ENCODE measurements at regions not wholly inside any gene's neighbourhood (a gene's known extent, or its start where the extent isn't known, plus 50 kb on each side); places are given as distances from the start of the nearest gene placed in this dataset.

DNA sequence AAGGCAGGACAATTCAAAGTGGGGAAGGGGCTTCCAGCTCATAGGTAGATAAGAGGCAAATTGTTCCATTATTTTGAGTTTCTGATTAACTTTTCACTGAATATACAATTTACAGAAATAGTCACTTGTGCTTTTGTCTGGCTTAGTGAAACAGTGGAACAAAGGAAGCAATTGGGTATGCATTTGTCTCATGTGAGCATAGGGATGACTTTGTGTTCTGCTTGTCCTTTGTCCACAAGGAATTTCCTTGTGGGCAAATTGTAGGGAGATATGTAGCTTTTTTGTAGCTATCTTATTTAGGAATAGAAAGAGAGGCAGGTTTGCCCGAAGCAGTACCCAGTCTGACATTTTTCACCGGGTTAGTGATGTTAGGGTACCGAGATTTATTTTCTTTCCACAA, 1224.8 kb downstream of the SLITRK1 start:
- Histone ChIP-seq H2AFZ (ENCODE audit: insufficient read depth, low read depth, low read length, poor library complexity, severe bottlenecking) (no peak overlapping the region), H3K27ac (ENCODE audit: low read depth in 1 of 2, low read length in 2 of 2) (no peak overlapping the region), H3K4me1 (ENCODE audit: control insufficient read depth in 1 of 2, insufficient read depth in 2 of 2, low read length in 2 of 2) (no peaks in the 10 kb centered on the region), H3K79me2 (ENCODE audit: insufficient read depth, low read length) (no peaks in the 10 kb centered on the region), H3K9ac (ENCODE audit: insufficient read depth, low read length, poor library complexity, severe bottlenecking) (no peak overlapping the region), H3K4me3 (replicated peaks in 1 of 3; ENCODE audit: low read depth in 2 of 3, low read length in 3 of 3) (no peak overlapping the region), H3K36me3 (replicated peaks in 1 of 2; ENCODE audit: control insufficient read depth in 1 of 2, insufficient read depth in 2 of 2, low read length in 2 of 2) (no peaks in the 10 kb centered on the region), H3K9me3 (replicated peaks in 1 of 2; ENCODE audit: control insufficient read depth in 1 of 2, insufficient read depth in 1 of 2, low read length in 2 of 2) (peaks cover 10 to 19% of the 10 kb centered on the region in 2 donors), H4K20me1 (ENCODE audit: insufficient read depth, low read length) (no peaks in the 10 kb centered on the region), H3K4me2 (replicated peaks; ENCODE audit: extremely low read depth, low read length, poor library complexity, severe bottlenecking) (no peak overlapping the region), H3K27me3 (ENCODE audit: control insufficient read depth in 2 of 2, insufficient read depth in 2 of 2, low read length in 2 of 2) (no peaks in the 10 kb centered on the region)
- Mint-ChIP-seq H3K4me3 (no peak overlapping the region), H3K4me1 (no peaks in the 10 kb centered on the region), H3K27me3 (ENCODE audit: low read depth in 3 of 3) (peaks cover 0 to 2% (median 0%) of the 10 kb centered on the region in 3 donors), H3K9me3 (peaks cover 8 to 17% (median 13%) of the 10 kb centered on the region in 7 donors), H3K27ac (no peak overlapping the region), H3K36me3 (no peaks in the 10 kb centered on the region)
- TF ChIP-seq, protein P1, sequence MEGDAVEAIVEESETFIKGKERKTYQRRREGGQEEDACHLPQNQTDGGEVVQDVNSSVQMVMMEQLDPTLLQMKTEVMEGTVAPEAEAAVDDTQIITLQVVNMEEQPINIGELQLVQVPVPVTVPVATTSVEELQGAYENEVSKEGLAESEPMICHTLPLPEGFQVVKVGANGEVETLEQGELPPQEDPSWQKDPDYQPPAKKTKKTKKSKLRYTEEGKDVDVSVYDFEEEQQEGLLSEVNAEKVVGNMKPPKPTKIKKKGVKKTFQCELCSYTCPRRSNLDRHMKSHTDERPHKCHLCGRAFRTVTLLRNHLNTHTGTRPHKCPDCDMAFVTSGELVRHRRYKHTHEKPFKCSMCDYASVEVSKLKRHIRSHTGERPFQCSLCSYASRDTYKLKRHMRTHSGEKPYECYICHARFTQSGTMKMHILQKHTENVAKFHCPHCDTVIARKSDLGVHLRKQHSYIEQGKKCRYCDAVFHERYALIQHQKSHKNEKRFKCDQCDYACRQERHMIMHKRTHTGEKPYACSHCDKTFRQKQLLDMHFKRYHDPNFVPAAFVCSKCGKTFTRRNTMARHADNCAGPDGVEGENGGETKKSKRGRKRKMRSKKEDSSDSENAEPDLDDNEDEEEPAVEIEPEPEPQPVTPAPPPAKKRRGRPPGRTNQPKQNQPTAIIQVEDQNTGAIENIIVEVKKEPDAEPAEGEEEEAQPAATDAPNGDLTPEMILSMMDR (IDR thresholded peaks at IDR 0.05), result no peak
- intact Hi-C loops (cut with micrococcal nuclease), result no loop called here
- DNase-seq, result no peak
- no CpG with 5 or more reads among the region's 3 CpGs for WGBS (ENCODE audit: insufficient coverage)

DNA sequence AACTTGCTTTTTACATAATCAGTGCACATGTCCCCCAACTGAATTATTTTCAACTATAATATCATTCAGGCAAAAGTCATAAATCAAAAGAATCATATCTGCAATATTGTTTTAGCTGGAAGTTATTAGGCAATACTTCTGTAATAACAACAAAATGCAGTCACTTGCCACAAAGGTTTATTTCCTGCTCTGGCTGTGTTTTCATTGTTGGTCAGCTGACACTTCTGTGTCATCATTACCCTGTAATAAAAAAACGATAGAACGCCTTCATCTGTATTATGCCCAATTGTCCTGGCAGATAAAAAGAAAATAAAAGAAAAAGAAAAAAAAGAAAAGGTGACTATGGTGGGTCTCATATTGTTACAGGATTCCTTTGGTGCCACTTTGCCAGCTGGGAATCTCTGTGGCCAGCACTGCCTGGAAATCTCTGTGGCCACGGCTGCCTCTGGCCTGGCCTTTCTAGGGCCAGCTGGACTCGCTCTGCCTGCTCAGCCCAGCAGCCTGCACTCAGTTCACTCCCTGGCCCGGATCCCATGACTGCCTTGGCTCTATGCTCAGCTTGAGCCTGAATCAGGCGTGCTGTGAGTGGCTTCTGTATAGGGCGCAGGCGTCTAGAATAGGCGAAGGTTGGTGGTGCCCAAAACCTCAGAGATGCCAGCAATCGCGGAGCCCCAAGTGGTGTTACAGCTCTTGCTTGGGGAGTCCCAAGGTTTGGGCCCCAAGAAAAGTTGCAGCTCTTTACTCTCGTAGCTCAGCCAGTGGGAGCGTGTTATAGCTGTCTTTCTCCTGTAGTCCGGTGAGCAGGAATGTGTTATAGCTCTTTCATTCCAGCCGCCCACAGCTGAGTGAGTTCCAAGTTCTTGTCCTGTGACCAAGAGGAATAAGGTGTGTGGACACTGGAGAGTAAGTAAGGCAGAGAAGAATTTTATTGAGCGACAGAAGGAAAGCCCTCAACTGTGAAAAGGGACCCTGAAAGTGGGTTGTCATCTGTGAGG, 1227.1 kb downstream of the SLITRK1 start:
- Histone ChIP-seq H3K27me3 (ENCODE audit: control insufficient read depth in 2 of 2, insufficient read depth in 2 of 2, low read length in 2 of 2) (no peaks in the 10 kb centered on the region), H2AFZ (ENCODE audit: insufficient read depth, low read depth, low read length, poor library complexity, severe bottlenecking) (no peak overlapping the region), H3K36me3 (replicated peaks in 1 of 2; ENCODE audit: control insufficient read depth in 1 of 2, insufficient read depth in 2 of 2, low read length in 2 of 2) (no peaks in the 10 kb centered on the region), H3K4me3 (replicated peaks in 1 of 3; ENCODE audit: low read depth in 2 of 3, low read length in 3 of 3) (no peak overlapping the region), H4K20me1 (ENCODE audit: insufficient read depth, low read length) (no peaks in the 10 kb centered on the region), H3K4me1 (ENCODE audit: control insufficient read depth in 1 of 2, insufficient read depth in 2 of 2, low read length in 2 of 2) (no peaks in the 10 kb centered on the region), H3K79me2 (ENCODE audit: insufficient read depth, low read length) (no peaks in the 10 kb centered on the region), H3K9ac (ENCODE audit: insufficient read depth, low read length, poor library complexity, severe bottlenecking) (no peak overlapping the region), H3K4me2 (replicated peaks; ENCODE audit: extremely low read depth, low read length, poor library complexity, severe bottlenecking) (no peak overlapping the region), H3K27ac (ENCODE audit: low read depth in 1 of 2, low read length in 2 of 2) (no peak overlapping the region), H3K9me3 (replicated peaks in 1 of 2; ENCODE audit: control insufficient read depth in 1 of 2, insufficient read depth in 1 of 2, low read length in 2 of 2) (peaks cover 10 to 13% of the 10 kb centered on the region in 2 donors)
- 95% methylated on average over 14 of the region's 16 CpGs for WGBS (ENCODE audit: insufficient coverage)
- no peaks in the 10 kb centered on the region for H3K27me3 Mint-ChIP-seq (ENCODE audit: low read depth in 3 of 3)
- H3K4me1 Mint-ChIP-seq, result no peaks in the 10 kb centered on the region
- H3K9me3 Mint-ChIP-seq, result peaks cover 5 to 13% (median 7%) of the 10 kb centered on the region in 7 donors
- no peak overlapping the region for H3K4me3 Mint-ChIP-seq
- DNase-seq, result no peak
- TF ChIP-seq, protein P1 (IDR thresholded peaks at IDR 0.05), result no peak
- intact Hi-C loops (cut with micrococcal nuclease), result no loop called here
- H3K36me3 Mint-ChIP-seq, result no peaks in the 10 kb centered on the region
- H3K27ac Mint-ChIP-seq, result no peak overlapping the region

Data from CD14-positive monocyte (primary cell).